ENCODE measurements at regions not wholly inside any gene's neighbourhood (a gene's known extent, or its start where the extent isn't known, plus 50 kb on each side); places are given as distances from the start of the nearest gene placed in this dataset.

DNA sequence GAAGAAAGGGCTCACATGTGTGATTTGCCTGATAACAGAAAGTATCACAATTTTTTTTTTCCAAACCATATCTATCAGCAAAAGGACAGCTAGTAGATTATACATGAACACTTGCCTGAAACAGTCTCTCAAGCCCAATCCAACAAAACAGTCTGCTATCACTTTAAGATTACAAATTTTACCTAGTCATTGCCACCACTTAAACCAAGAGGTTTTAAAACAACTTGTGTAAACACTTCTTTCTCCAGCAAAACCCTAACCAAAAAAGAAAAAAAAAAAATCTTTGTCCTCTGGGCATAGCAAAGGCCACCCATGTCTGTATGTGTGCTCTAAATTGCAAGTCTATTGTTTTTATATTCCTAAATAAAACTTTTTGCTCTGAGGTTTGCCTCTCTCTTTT, 1568.4 kb downstream of the GRIK2 start (continued):
- TF ChIP-seq, protein P1, sequence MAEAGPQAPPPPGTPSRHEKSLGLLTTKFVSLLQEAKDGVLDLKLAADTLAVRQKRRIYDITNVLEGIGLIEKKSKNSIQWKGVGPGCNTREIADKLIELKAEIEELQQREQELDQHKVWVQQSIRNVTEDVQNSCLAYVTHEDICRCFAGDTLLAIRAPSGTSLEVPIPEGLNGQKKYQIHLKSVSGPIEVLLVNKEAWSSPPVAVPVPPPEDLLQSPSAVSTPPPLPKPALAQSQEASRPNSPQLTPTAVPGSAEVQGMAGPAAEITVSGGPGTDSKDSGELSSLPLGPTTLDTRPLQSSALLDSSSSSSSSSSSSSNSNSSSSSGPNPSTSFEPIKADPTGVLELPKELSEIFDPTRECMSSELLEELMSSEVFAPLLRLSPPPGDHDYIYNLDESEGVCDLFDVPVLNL (IDR thresholded peaks at IDR 0.05; ENCODE audit: low read depth, low read length), result no peak
- TF ChIP-seq, protein P2, sequence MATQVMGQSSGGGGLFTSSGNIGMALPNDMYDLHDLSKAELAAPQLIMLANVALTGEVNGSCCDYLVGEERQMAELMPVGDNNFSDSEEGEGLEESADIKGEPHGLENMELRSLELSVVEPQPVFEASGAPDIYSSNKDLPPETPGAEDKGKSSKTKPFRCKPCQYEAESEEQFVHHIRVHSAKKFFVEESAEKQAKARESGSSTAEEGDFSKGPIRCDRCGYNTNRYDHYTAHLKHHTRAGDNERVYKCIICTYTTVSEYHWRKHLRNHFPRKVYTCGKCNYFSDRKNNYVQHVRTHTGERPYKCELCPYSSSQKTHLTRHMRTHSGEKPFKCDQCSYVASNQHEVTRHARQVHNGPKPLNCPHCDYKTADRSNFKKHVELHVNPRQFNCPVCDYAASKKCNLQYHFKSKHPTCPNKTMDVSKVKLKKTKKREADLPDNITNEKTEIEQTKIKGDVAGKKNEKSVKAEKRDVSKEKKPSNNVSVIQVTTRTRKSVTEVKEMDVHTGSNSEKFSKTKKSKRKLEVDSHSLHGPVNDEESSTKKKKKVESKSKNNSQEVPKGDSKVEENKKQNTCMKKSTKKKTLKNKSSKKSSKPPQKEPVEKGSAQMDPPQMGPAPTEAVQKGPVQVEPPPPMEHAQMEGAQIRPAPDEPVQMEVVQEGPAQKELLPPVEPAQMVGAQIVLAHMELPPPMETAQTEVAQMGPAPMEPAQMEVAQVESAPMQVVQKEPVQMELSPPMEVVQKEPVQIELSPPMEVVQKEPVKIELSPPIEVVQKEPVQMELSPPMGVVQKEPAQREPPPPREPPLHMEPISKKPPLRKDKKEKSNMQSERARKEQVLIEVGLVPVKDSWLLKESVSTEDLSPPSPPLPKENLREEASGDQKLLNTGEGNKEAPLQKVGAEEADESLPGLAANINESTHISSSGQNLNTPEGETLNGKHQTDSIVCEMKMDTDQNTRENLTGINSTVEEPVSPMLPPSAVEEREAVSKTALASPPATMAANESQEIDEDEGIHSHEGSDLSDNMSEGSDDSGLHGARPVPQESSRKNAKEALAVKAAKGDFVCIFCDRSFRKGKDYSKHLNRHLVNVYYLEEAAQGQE (IDR thresholded peaks at IDR 0.05; ENCODE audit: low read depth, low read length), result no peak
- no peak for TF ChIP-seq IRF5 (IDR thresholded peaks at IDR 0.05; ENCODE audit: borderline replicate concordance)
- no peak for TF ChIP-seq RUNX3 (IDR thresholded peaks at IDR 0.05; ENCODE audit: low read length)
- TF ChIP-seq, protein P3, sequence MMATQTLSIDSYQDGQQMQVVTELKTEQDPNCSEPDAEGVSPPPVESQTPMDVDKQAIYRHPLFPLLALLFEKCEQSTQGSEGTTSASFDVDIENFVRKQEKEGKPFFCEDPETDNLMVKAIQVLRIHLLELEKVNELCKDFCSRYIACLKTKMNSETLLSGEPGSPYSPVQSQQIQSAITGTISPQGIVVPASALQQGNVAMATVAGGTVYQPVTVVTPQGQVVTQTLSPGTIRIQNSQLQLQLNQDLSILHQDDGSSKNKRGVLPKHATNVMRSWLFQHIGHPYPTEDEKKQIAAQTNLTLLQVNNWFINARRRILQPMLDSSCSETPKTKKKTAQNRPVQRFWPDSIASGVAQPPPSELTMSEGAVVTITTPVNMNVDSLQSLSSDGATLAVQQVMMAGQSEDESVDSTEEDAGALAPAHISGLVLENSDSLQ (IDR thresholded peaks at IDR 0.05), result no peak
- no peak for TF ChIP-seq SP1 (IDR thresholded peaks at IDR 0.05; ENCODE audit: low read depth, low read length)
